Bronchial epithelial cell (primary cell): ENCODE measurements at regions not wholly inside any gene's neighbourhood (a gene's known extent, or its start where the extent isn't known, plus 50 kb on each side); places are given as distances from the start of the nearest gene placed in this dataset.
A peak's percentile ranks its signal among the peaks of the same experiment; 100 is the strongest.
"Not testable (repeated sequence)": the region's sequence is repeated elsewhere in the genome, so short reads cannot be mapped to it uniquely, and the experiment has no call there.

Source experiments
- DNase-seq: peaks from one replicate; pipeline ENCODE4 v3.0.0-alpha.2; 2010; ENCODE audit warnings: low read depth
- FAIRE-seq: peaks from 2 replicates; lab custom pipeline; 2011; peaks lifted over from hg19 to GRCh38; lab: Jason Lieb, UNC
- H3K27me3 ChIP-seq: 2 replicates; pipeline ENCODE4 v1.5.1; 2011; ENCODE audit warnings: low read length; ENCODE audit not compliant: control insufficient read depth, insufficient read depth
- H3K36me3 ChIP-seq: 2 replicates; pipeline ENCODE4 v1.5.1; 2011; ENCODE audit warnings: low read length; ENCODE audit not compliant: control insufficient read depth, insufficient read depth
- H3K4me3 ChIP-seq: 2 replicates; pipeline ENCODE4 v1.5.1; 2011; ENCODE audit warnings: mild to moderate bottlenecking, low read depth, low read length, control low read depth
- CTCF ChIP-seq: IDR thresholded peaks from 2 replicates; pipeline ENCODE4 v1.5.1; 2011; ENCODE audit warnings: mild to moderate bottlenecking, moderate library complexity, low read length, control low read depth, inconsistent platforms; ENCODE audit not compliant: insufficient read depth, severe bottlenecking

- Histone ChIP-seq H3K27me3 (no peaks in the 10 kb centered on the region), H3K4me3 (no peak overlapping the region), H3K36me3 (no peaks in the 10 kb centered on the region)
- DNase-seq (no peak), FAIRE-seq (no peak)
- TF ChIP-seq CTCF, result no peak
These were observed 233.1 kb upstream of the MSX2 start for GRCh38 chr5:174491265-174491664.

GRCh38 chr5:174491761-174492350 is 232.5 kb upstream of the MSX2 start:
- DNase-seq (peak; percentile 9), FAIRE-seq (no peak)
- Histone ChIP-seq H3K4me3 (no peak overlapping the region), H3K27me3 (no peaks in the 10 kb centered on the region), H3K36me3 (no peaks in the 10 kb centered on the region)
- TF ChIP-seq CTCF, result no peak

GRCh38 chr5:174493530-174493929 is 230.9 kb upstream of the MSX2 start:
- FAIRE-seq, result no peak
- no peak for TF ChIP-seq CTCF
- no peaks in the 10 kb centered on the region for H3K27me3 ChIP-seq
- no peaks in the 10 kb centered on the region for H3K36me3 ChIP-seq
- no peak for DNase-seq
- H3K4me3 ChIP-seq, result no peak overlapping the region

- H3K4me3 ChIP-seq, H3K36me3 ChIP-seq, DNase-seq, H3K27me3 ChIP-seq, FAIRE-seq: not testable (repeated sequence)
These were observed 226.4 kb upstream of the MSX2 start for GRCh38 chr5:174497939-174498338.

GRCh38 chr5:174498575-174498974 is 225.8 kb upstream of the MSX2 start:
- not testable (repeated sequence) for DNase-seq, H3K27me3 ChIP-seq, H3K4me3 ChIP-seq, H3K36me3 ChIP-seq, FAIRE-seq

GRCh38 chr5:174500636-174501035 is 223.7 kb upstream of the MSX2 start:
- no peaks in the 10 kb centered on the region for H3K27me3 ChIP-seq
- H3K4me3 ChIP-seq, result no peak overlapping the region
- FAIRE-seq (no peak), DNase-seq (no peak)
- no peak for TF ChIP-seq CTCF
- no peaks in the 10 kb centered on the region for H3K36me3 ChIP-seq

- no peak overlapping the region for H3K4me3 ChIP-seq
- FAIRE-seq, result no peak
- H3K27me3 ChIP-seq, result no peaks in the 10 kb centered on the region
- no peak for TF ChIP-seq CTCF
- no peak for DNase-seq
- no peaks in the 10 kb centered on the region for H3K36me3 ChIP-seq
These were observed 222.8 kb upstream of the MSX2 start for GRCh38 chr5:174501461-174502069.
